IMR-90 (cell line): ENCODE measurements at regions not wholly inside any gene's neighbourhood (a gene's known extent, or its start where the extent isn't known, plus 50 kb on each side); places are given as distances from the start of the nearest gene placed in this dataset.

ENCODE experiments used
- ATAC-seq: fragments of 200-7000 bp; cut with Tn5 transposase; 2 replicates; pipeline ENCODE4 v1.9.1; 2020; ENCODE audit warnings: low read depth, mild to moderate bottlenecking, moderate library complexity
- BruUV-seq: library from RNA; stranded (reverse); fragments of 400-500 nt; replicated peaks from 2 replicates; lab custom pipeline; 2021; lab: Mats Ljungman, UMichigan
- CTCF ChIA-PET: fragments of 300-600 bp; formaldehyde crosslinking; extraction: SDS; loops from one replicate; lab custom pipeline; 2021; ENCODE audit warnings: antibody characterized with exemption; lab: Yijun Ruan, JAX
- POLR2A ChIA-PET: fragments of 300-600 bp; sonication (Branson Sonifier 250); formaldehyde crosslinking; loops from one replicate; lab custom pipeline; 2022; ENCODE audit warnings: antibody characterized with exemption; ENCODE audit not compliant: unreplicated experiment; lab: Charles Lee
- DNase-seq: peaks from one replicate; pipeline ENCODE4 v3.0.0; 2013
- H2AFZ ChIP-seq: replicated peaks from 2 replicates; pipeline ENCODE3; 2013; ENCODE audit warnings: low read length, mild to moderate bottlenecking; ENCODE audit not compliant: poor library complexity
- H2AK5ac ChIP-seq: 2 replicates; pipeline ENCODE4 v1.6.1; 2013; ENCODE audit warnings: low read depth, low read length, inconsistent platforms
- H2AK9ac ChIP-seq: replicated peaks from 2 replicates; pipeline ENCODE3; 2013; ENCODE audit warnings: mild to moderate bottlenecking, low read depth, low read length, moderate library complexity; ENCODE audit not compliant: poor library complexity
- H2BK120ac ChIP-seq: 2 replicates; pipeline ENCODE4 v1.6.1; 2013; ENCODE audit warnings: low read depth, low read length, inconsistent platforms
- H2BK15ac ChIP-seq: 3 replicates; pipeline ENCODE4 v1.6.1; 2013; ENCODE audit warnings: low read depth, low read length, inconsistent platforms
- H2BK20ac ChIP-seq: 2 replicates; pipeline ENCODE4 v1.6.1; 2013; ENCODE audit warnings: low read depth, mild to moderate bottlenecking, inconsistent platforms, low read length, moderate library complexity
- H2BK5ac ChIP-seq: 2 replicates; pipeline ENCODE4 v1.6.1; 2013; ENCODE audit warnings: mild to moderate bottlenecking, low read depth, low read length, inconsistent platforms; ENCODE audit not compliant: poor library complexity, severe bottlenecking
- H3K14ac ChIP-seq: replicated peaks from 2 replicates; pipeline ENCODE4 v1.6.1; 2013; ENCODE audit warnings: low read depth, low read length, inconsistent platforms
- H3K18ac ChIP-seq: 2 replicates; pipeline ENCODE4 v1.6.1; 2013; ENCODE audit warnings: low read depth, low read length, control low read depth
- H3K23ac ChIP-seq: 2 replicates; pipeline ENCODE4 v1.6.1; 2013; ENCODE audit warnings: low read depth, low read length, inconsistent platforms
- H3K27ac ChIP-seq: 2 replicates; pipeline ENCODE4 v1.5.1; 2013; ENCODE audit warnings: mild to moderate bottlenecking, control low read depth, low read length; ENCODE audit not compliant: insufficient read depth
- H3K27me3 ChIP-seq: 2 replicates; pipeline ENCODE4 v1.6.1; 2013; ENCODE audit warnings: low read length; ENCODE audit not compliant: control insufficient read depth, insufficient read depth
- H3K36me3 ChIP-seq: 2 replicates; pipeline ENCODE4 v1.6.1; 2013; ENCODE audit warnings: low read length, mixed read lengths; ENCODE audit not compliant: control insufficient read depth, insufficient read depth
- H3K4ac ChIP-seq: 2 replicates; pipeline ENCODE4 v1.6.1; 2013; ENCODE audit warnings: low read depth, low read length, inconsistent platforms
- H3K4me1 ChIP-seq: 2 replicates; pipeline ENCODE4 v1.6.1; 2013; ENCODE audit warnings: low read length, mixed read lengths; ENCODE audit not compliant: control insufficient read depth, insufficient read depth
- H3K4me2 ChIP-seq: 2 replicates; pipeline ENCODE4 v1.6.1; 2013; ENCODE audit warnings: low read depth, mild to moderate bottlenecking, control low read depth, low read length, moderate library complexity
- H3K4me3 ChIP-seq: 2 replicates; pipeline ENCODE4 v1.5.1; 2013; ENCODE audit warnings: low read depth, mild to moderate bottlenecking, control low read depth, low read length, moderate library complexity; ENCODE audit not compliant: insufficient read depth
- H3K56ac ChIP-seq: 2 replicates; pipeline ENCODE4 v1.6.1; 2013; ENCODE audit warnings: low read length, inconsistent platforms; ENCODE audit not compliant: insufficient read depth; ENCODE audit errors: extremely low read depth
- H3K79me1 ChIP-seq, 2 experiments: 2 replicates each; pipeline ENCODE4 v1.6.1; 2013; ENCODE audit warnings: low read length in 2 of 2, inconsistent platforms in 1 of 2, low read depth in 1 of 2
- H3K9ac ChIP-seq: 2 replicates; pipeline ENCODE4 v1.6.1; 2013; ENCODE audit warnings: low read depth, low read length, control low read depth
- H3K9me1 ChIP-seq: 2 replicates; pipeline ENCODE4 v1.6.1; 2013; ENCODE audit warnings: low read length, inconsistent platforms; ENCODE audit not compliant: insufficient read depth
- H3K9me3 ChIP-seq: 2 replicates; pipeline ENCODE4 v1.6.1; 2013; ENCODE audit warnings: low read length; ENCODE audit not compliant: control insufficient read depth, insufficient read depth
- H4K20me1 ChIP-seq: 2 replicates; pipeline ENCODE4 v1.6.1; 2013; ENCODE audit warnings: low read length, inconsistent platforms; ENCODE audit not compliant: insufficient read depth
- H4K5ac ChIP-seq: 2 replicates; pipeline ENCODE4 v1.6.1; 2013; ENCODE audit warnings: mild to moderate bottlenecking, low read depth, low read length, control low read depth
- H4K8ac ChIP-seq, 2 experiments: 2 replicates each; pipeline ENCODE4 v1.6.1; 2013; ENCODE audit warnings: low read depth in 2 of 2, low read length in 2 of 2, control low read depth in 1 of 2, inconsistent platforms in 1 of 2
- H4K91ac ChIP-seq: 2 replicates; pipeline ENCODE4 v1.6.1; 2013; ENCODE audit warnings: low read depth, low read length, inconsistent platforms; ENCODE audit not compliant: insufficient read depth
- BHLHE40 ChIP-seq: fragments of 150-350 bp; IDR thresholded peaks from 2 replicates; pipeline ENCODE4 v1.6.1; 2016; ENCODE audit warnings: mild to moderate bottlenecking, low read depth, low read length
- CEBPB ChIP-seq: IDR thresholded peaks from 2 replicates; pipeline ENCODE4 v1.6.1; 2012; ENCODE audit warnings: low read depth, low read length, improper control_type of control experiment
- CHD1 ChIP-seq: IDR thresholded peaks from 2 replicates; pipeline ENCODE4 v1.6.1; 2012; ENCODE audit warnings: low read depth, low read length, improper control_type of control experiment
- CTCF ChIP-seq: conservative IDR thresholded peaks from 2 replicates; pipeline ENCODE4 v1.5.1; 2012; ENCODE audit warnings: mild to moderate bottlenecking, low read depth, low read length, improper control_type of control experiment
- ELK1 ChIP-seq: fragments of 150-350 bp; IDR thresholded peaks from 2 replicates; pipeline ENCODE4 v1.6.1; 2016; ENCODE audit warnings: low read depth, mild to moderate bottlenecking, low read length, moderate library complexity, borderline replicate concordance
- FOS ChIP-seq: fragments of 150-350 bp; IDR thresholded peaks from 2 replicates; pipeline ENCODE4 v1.6.1; 2016; ENCODE audit warnings: low read depth, low read length
- MAFK ChIP-seq: IDR thresholded peaks from 2 replicates; pipeline ENCODE4 v1.6.1; 2012; ENCODE audit warnings: low read depth, low read length, improper control_type of control experiment
- MAZ ChIP-seq: IDR thresholded peaks from 2 replicates; pipeline ENCODE4 v1.6.1; 2012; ENCODE audit warnings: low read depth, mild to moderate bottlenecking, low read length, improper control_type of control experiment, moderate library complexity, borderline replicate concordance
- MXI1 ChIP-seq: IDR thresholded peaks from 2 replicates; pipeline ENCODE4 v1.6.1; 2012; ENCODE audit warnings: low read depth, mild to moderate bottlenecking, low read length, moderate library complexity, borderline replicate concordance
- NFE2L2 ChIP-seq: fragments of 150-350 bp; IDR thresholded peaks from 2 replicates; pipeline ENCODE4 v1.6.1; 2016; ENCODE audit warnings: low read depth, mild to moderate bottlenecking, low read length
- POLR2A ChIP-seq: IDR thresholded peaks from 2 replicates; pipeline ENCODE4 v1.6.1; 2012; ENCODE audit warnings: mild to moderate bottlenecking, low read depth, low read length
- RAD21 ChIP-seq: IDR thresholded peaks from 2 replicates; pipeline ENCODE4 v1.6.1; 2012; ENCODE audit warnings: low read length, improper control_type of control experiment
- RCOR1 ChIP-seq: IDR thresholded peaks from 2 replicates; pipeline ENCODE4 v1.6.1; 2012; ENCODE audit warnings: mild to moderate bottlenecking, low read length, improper control_type of control experiment; ENCODE audit not compliant: insufficient replicate concordance
- RFX5 ChIP-seq: IDR thresholded peaks from 2 replicates; pipeline ENCODE4 v1.8.0; 2012; ENCODE audit warnings: low read depth, mild to moderate bottlenecking, low read length, moderate library complexity
- SMC3 ChIP-seq: fragments of 150-350 bp; IDR thresholded peaks from 2 replicates; pipeline ENCODE4 v1.6.1; 2016; ENCODE audit warnings: low read depth, mild to moderate bottlenecking, antibody characterized with exemption, low read length, moderate library complexity
- USF2 ChIP-seq: fragments of 150-350 bp; IDR thresholded peaks from 2 replicates; pipeline ENCODE4 v1.6.1; 2017; ENCODE audit warnings: mild to moderate bottlenecking, antibody characterized with exemption, low read length, low read depth
- WGBS, 2 experiments: methylation state at CpG; one replicate each; pipeline versions ENCODE4 v1.1.5 to v1.1.7; 2013; ENCODE audit warnings: missing lambda C conversion rate in 2 of 2; ENCODE audit not compliant: insufficient read length in 1 of 2; ENCODE audit errors: extremely low coverage in 2 of 2; 5-methylcytosine and 5-hydroxymethylcytosine counted together
- dilution Hi-C: fragments of 300-500 bp; cut with HindIII; formaldehyde crosslinking; loops from one replicate; pipeline ENCODE4 v1.14.3; 2018; ENCODE audit warnings: low sequenced_read_pairs; ENCODE audit not compliant: unreplicated experiment
- in situ Hi-C: fragments of 300-500 bp; cut with MboI; formaldehyde crosslinking; loops from 3 replicates; pipeline ENCODE4 v1.14.3; 2019; ENCODE audit warnings: low sequenced_read_pairs, inconsistent platforms, mixed read lengths
- intact Hi-C: fragments of 100-400 bp; cut with micrococcal nuclease; formaldehyde crosslinking; loops from 2 replicates; pipeline ENCODE4 v1.10.0; 2022

- Histone ChIP-seq H3K18ac (no peak overlapping the region), H2AFZ (no peak overlapping the region), H3K36me3 (no peaks in the 10 kb centered on the region), H3K27ac (no peak overlapping the region), H3K4me3 (no peak overlapping the region), H2BK120ac (no peak overlapping the region), H3K4ac (no peak overlapping the region), H3K4me1 (no peaks in the 10 kb centered on the region), H4K8ac (no peak overlapping the region), H2BK15ac (no peak overlapping the region), H3K14ac (no peak overlapping the region), H3K9me1 (no peaks in the 10 kb centered on the region), H4K20me1 (no peaks in the 10 kb centered on the region), H2AK5ac (no peak overlapping the region), H4K91ac (no peak overlapping the region), H3K9ac (no peak overlapping the region), H4K5ac (no peak overlapping the region), H3K23ac (no peak overlapping the region), H3K56ac (no peak overlapping the region), H2BK5ac (no peak overlapping the region), H2BK20ac (no peak overlapping the region), H3K79me1 (no peaks in the 10 kb centered on the region), H2AK9ac (no peak overlapping the region), H3K4me2 (no peak overlapping the region), H3K27me3 (no peaks in the 10 kb centered on the region), H3K9me3 (peaks cover 10% of the 10 kb centered on the region)
- no peak for TF ChIP-seq CTCF
- TF ChIP-seq CHD1, result no peak
- no peak for TF ChIP-seq ELK1
- no peak for TF ChIP-seq RCOR1
- TF ChIP-seq SMC3, result no peak
- no peak for TF ChIP-seq NFE2L2
- TF ChIP-seq MAFK, result no peak
- no peak for TF ChIP-seq CEBPB
- TF ChIP-seq RFX5, result no peak
- no peak for TF ChIP-seq MXI1
- TF ChIP-seq FOS, result no peak
- no peak for TF ChIP-seq BHLHE40
- TF ChIP-seq RAD21, result no peak
- no peak for TF ChIP-seq MAZ
- no peak for TF ChIP-seq POLR2A
- no peak for TF ChIP-seq USF2
- DNase-seq (no peak), ATAC-seq (no peak)
- CTCF ChIA-PET, result no interaction called here
- dilution Hi-C loops (no loop called here), in situ Hi-C loops (no loop called here), intact Hi-C loops (no loop called here)
- WGBS, 2 experiments, result 25% methylated on average over 1 of the region's 1 CpG; no CpG with 5 or more reads in 1 of the 2 experiments
- BruUV-seq, result no TSS peak
- POLR2A ChIA-PET, result no interaction called here
These were observed 1619.6 kb upstream of the WWC1 start for GRCh38 chr5:166671811-166672210.
